Germinal center (tissue), 1 donor: ENCODE measurements at regions not wholly inside any gene's neighbourhood (a gene's known extent, or its start where the extent isn't known, plus 50 kb on each side); places are given as distances from the start of the nearest gene placed in this dataset.

Source experiments
- DNase-seq: peaks from one replicate; pipeline ENCODE4 v3.0.0; 2012; ENCODE audit warnings: mixed read lengths, low spot score

- no peak for DNase-seq
These were observed 305.8 kb downstream of the AACS start for GRCh38 chr12:125371033-125371432.

- DNase-seq = no peak
These were observed 306.9 kb downstream of the AACS start for GRCh38 chr12:125372085-125372484.

- no peak for DNase-seq
These were observed 308.1 kb downstream of the AACS start for GRCh38 chr12:125373375-125373774.

- DNase-seq = no peak
These were observed 311.2 kb downstream of the AACS start for GRCh38 chr12:125376422-125376821.

GRCh38 chr12:125377093-125377492, 311.9 kb downstream of the AACS start:
- DNase-seq = no peak

GRCh38 chr12:125381373-125381772, 316.1 kb downstream of the AACS start:
- DNase-seq = no peak

- DNase-seq = no peak
These were observed 317.7 kb downstream of the AACS start for GRCh38 chr12:125382926-125383325.

- DNase-seq = no peak
These were observed 321.4 kb downstream of the AACS start for GRCh38 chr12:125386652-125387051.

GRCh38 chr12:125387206-125387605, 322.0 kb downstream of the AACS start:
- no peak for DNase-seq

GRCh38 chr12:125389061-125389697, 323.9 kb downstream of the AACS start:
- no peak for DNase-seq

GRCh38 chr12:125393569-125393968, 328.3 kb downstream of the AACS start:
- DNase-seq = no peak

- DNase-seq = no peak
These were observed 330.5 kb downstream of the AACS start for GRCh38 chr12:125395583-125396215.

- no peak for DNase-seq
These were observed 334.3 kb downstream of the AACS start for GRCh38 chr12:125399489-125399888.

- peak; percentile 34 for DNase-seq
These were observed 337.9 kb downstream of the AACS start for GRCh38 chr12:125402874-125403789.

- DNase-seq = no peak
These were observed 338.6 kb downstream of the AACS start for GRCh38 chr12:125403843-125404242.

GRCh38 chr12:125406131-125406530, 340.9 kb downstream of the AACS start:
- peak; percentile 73 for DNase-seq

- DNase-seq = no peak
These were observed 343.5 kb downstream of the AACS start for GRCh38 chr12:125408718-125409117.

GRCh38 chr12:125412506-125412905, 347.3 kb downstream of the AACS start:
- no peak for DNase-seq

GRCh38 chr12:125417446-125417845, 352.2 kb downstream of the AACS start:
- DNase-seq = no peak

- peak; percentile 79 for DNase-seq
These were observed 353.8 kb downstream of the AACS start for GRCh38 chr12:125418902-125419564.

GRCh38 chr12:125424909-125425308, 359.7 kb downstream of the AACS start:
- no peak for DNase-seq

GRCh38 chr12:125431516-125431915, 366.3 kb downstream of the AACS start:
- DNase-seq = no peak
